ENCODE measurements at regions not wholly inside any gene's neighbourhood (a gene's known extent, or its start where the extent isn't known, plus 50 kb on each side); places are given as distances from the start of the nearest gene placed in this dataset.

DNA sequence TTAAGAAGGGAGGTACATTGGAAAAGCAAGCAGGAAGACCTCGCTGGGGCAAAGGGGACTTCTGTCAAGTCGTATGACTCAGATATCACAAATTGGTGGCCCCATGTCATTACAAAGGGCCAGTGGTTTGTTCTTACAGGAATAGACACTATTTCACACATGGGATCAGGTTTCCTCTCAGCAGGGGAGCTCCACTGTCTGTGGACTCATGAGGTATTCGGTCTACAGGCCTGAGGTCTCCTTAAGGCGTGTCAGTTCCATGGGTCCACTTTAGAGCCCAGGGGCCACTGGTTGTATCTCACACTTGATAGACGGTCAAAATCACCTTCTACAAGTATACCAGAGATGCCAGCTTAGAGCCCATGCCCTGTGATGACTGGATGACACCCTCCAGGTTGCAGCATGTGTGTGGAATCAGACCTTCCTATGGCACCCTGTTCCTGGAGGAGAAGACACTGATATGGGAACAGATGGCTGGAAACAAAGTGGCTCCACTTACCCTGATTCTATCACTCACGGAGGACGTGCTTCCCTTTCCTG lies 288.1 kb upstream of the B3GAT1 start:
- TF ChIP-seq, protein P1, sequence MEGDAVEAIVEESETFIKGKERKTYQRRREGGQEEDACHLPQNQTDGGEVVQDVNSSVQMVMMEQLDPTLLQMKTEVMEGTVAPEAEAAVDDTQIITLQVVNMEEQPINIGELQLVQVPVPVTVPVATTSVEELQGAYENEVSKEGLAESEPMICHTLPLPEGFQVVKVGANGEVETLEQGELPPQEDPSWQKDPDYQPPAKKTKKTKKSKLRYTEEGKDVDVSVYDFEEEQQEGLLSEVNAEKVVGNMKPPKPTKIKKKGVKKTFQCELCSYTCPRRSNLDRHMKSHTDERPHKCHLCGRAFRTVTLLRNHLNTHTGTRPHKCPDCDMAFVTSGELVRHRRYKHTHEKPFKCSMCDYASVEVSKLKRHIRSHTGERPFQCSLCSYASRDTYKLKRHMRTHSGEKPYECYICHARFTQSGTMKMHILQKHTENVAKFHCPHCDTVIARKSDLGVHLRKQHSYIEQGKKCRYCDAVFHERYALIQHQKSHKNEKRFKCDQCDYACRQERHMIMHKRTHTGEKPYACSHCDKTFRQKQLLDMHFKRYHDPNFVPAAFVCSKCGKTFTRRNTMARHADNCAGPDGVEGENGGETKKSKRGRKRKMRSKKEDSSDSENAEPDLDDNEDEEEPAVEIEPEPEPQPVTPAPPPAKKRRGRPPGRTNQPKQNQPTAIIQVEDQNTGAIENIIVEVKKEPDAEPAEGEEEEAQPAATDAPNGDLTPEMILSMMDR (IDR thresholded peaks at IDR 0.05) = no peak
- TF ChIP-seq POLR2A (IDR thresholded peaks at IDR 0.05) = no peak
- no peak for TF ChIP-seq EP300 (IDR thresholded peaks at IDR 0.05; ENCODE audit: low read depth)
- TF ChIP-seq POLR2AphosphoS5 (IDR thresholded peaks at IDR 0.05) = no peak
